WTC11 (cell line): ENCODE measurements at regions not wholly inside any gene's neighbourhood (a gene's known extent, or its start where the extent isn't known, plus 50 kb on each side); places are given as distances from the start of the nearest gene placed in this dataset.

Experiments
- ATAC-seq: fragments of 200-7000 bp; cut with Tn5 transposase; 2 replicates; pipeline ENCODE4 v1.10.0; 2021; ENCODE audit warnings: mild to moderate bottlenecking, moderate library complexity
- CTCF ChIA-PET: fragments of 300-600 bp; sonication (Branson Sonifier 250); formaldehyde crosslinking; loops from one replicate; lab custom pipeline; 2021; ENCODE audit warnings: antibody characterized with exemption; lab: Charles Lee
- POLR2A ChIA-PET: fragments of 350-600 bp; sonication (Branson Sonifier 250); formaldehyde crosslinking; loops from one replicate; lab custom pipeline; 2021; ENCODE audit warnings: antibody characterized with exemption; lab: Charles Lee
- DNase-seq: peaks from one replicate; pipeline ENCODE4 v3.0.0; 2021; ENCODE audit warnings: low spot score
- H3K27ac Mint-ChIP-seq: 2 replicates; pipeline ENCODE4 v1.8.0; 2021; ENCODE audit warnings: mixed read lengths
- H3K27me3 Mint-ChIP-seq: 2 replicates; pipeline ENCODE4 v1.8.0; 2021; ENCODE audit warnings: low read depth, mild to moderate bottlenecking, moderate library complexity, mixed read lengths
- H3K36me3 Mint-ChIP-seq: 2 replicates; pipeline ENCODE4 v1.8.0; 2021; ENCODE audit warnings: mixed read lengths
- H3K4me1 Mint-ChIP-seq: 2 replicates; pipeline ENCODE4 v1.8.0; 2022; ENCODE audit warnings: mixed read lengths
- H3K4me3 Mint-ChIP-seq: 2 replicates; pipeline ENCODE4 v1.8.0; 2021; ENCODE audit warnings: mild to moderate bottlenecking, moderate library complexity, mixed read lengths
- H3K9me3 Mint-ChIP-seq: 2 replicates; pipeline ENCODE4 v1.8.0; 2021; ENCODE audit warnings: mixed read lengths
- ARID4B ChIP-seq: sonication (generic); formaldehyde crosslinking; IDR thresholded peaks from 2 replicates; pipeline ENCODE4 v1.8.0; 2023; ENCODE audit warnings: missing genetic modification reagents, mild to moderate bottlenecking, borderline replicate concordance
- CBFB ChIP-seq: sonication (generic); formaldehyde crosslinking; IDR thresholded peaks from 2 replicates; pipeline ENCODE4 v1.8.1; 2022; ENCODE audit warnings: mild to moderate bottlenecking, low read depth, missing genetic modification reagents
- IRF1 ChIP-seq: sonication (generic); formaldehyde crosslinking; IDR thresholded peaks from 2 replicates; pipeline ENCODE4 v1.8.0; 2023; ENCODE audit warnings: missing genetic modification reagents
- JAZF1 ChIP-seq: fragments of 250-450 bp; sonication (Bioruptor Pico); IDR thresholded peaks from 2 replicates; pipeline ENCODE4 v1.9.0; 2021; ENCODE audit warnings: moderate library complexity, mild to moderate bottlenecking, inconsistent platforms
- JUN ChIP-seq: sonication (generic); formaldehyde crosslinking; IDR thresholded peaks from 2 replicates; pipeline ENCODE4 v1.8.0; 2023; ENCODE audit warnings: mild to moderate bottlenecking, missing genetic modification reagents
- MXD4 ChIP-seq: fragments of 250-450 bp; sonication (Bioruptor Pico); IDR thresholded peaks from 2 replicates; pipeline ENCODE4 v1.8.0; 2021; ENCODE audit warnings: mild to moderate bottlenecking, moderate library complexity, borderline replicate concordance
- NFE2L1 ChIP-seq: sonication (generic); formaldehyde crosslinking; IDR thresholded peaks from 2 replicates; pipeline ENCODE4 v1.8.1; 2023; ENCODE audit warnings: missing genetic modification reagents
- NFYB ChIP-seq: sonication (generic); formaldehyde crosslinking; conservative IDR thresholded peaks from 2 replicates; pipeline ENCODE4 v1.8.0; 2022; ENCODE audit warnings: low read depth, missing genetic modification reagents
- PRRX2 ChIP-seq: fragments of 250-450 bp; sonication (Bioruptor Pico); IDR thresholded peaks from 2 replicates; pipeline ENCODE4 v1.8.0; 2021; ENCODE audit warnings: mild to moderate bottlenecking
- SP1 ChIP-seq: sonication (generic); formaldehyde crosslinking; conservative IDR thresholded peaks from 2 replicates; pipeline ENCODE4 v1.8.1; 2022; ENCODE audit warnings: missing genetic modification reagents
- STAT6 ChIP-seq: sonication (generic); formaldehyde crosslinking; conservative IDR thresholded peaks from 2 replicates; pipeline ENCODE4 v1.8.1; 2023; ENCODE audit warnings: mild to moderate bottlenecking, low read depth, missing genetic modification reagents, moderate library complexity
- TEAD4 ChIP-seq: sonication (generic); formaldehyde crosslinking; IDR thresholded peaks from 2 replicates; pipeline ENCODE4 v1.8.0; 2022; ENCODE audit warnings: mild to moderate bottlenecking, missing genetic modification reagents
- ZNF121 ChIP-seq: sonication (generic); formaldehyde crosslinking; IDR thresholded peaks from 2 replicates; pipeline ENCODE4 v1.8.0; 2023; ENCODE audit warnings: missing genetic modification reagents
- ZNF263 ChIP-seq: sonication (generic); formaldehyde crosslinking; IDR thresholded peaks from 2 replicates; pipeline ENCODE4 v1.8.1; 2022; ENCODE audit warnings: low read depth, mild to moderate bottlenecking, moderate library complexity, missing genetic modification reagents
- ZNF396 ChIP-seq: fragments of 250-450 bp; sonication (Bioruptor Pico); IDR thresholded peaks from 2 replicates; pipeline ENCODE4 v1.8.0; 2021; ENCODE audit warnings: mild to moderate bottlenecking, moderate library complexity, borderline replicate concordance
- ZSCAN18 ChIP-seq: fragments of 250-450 bp; sonication (Bioruptor Pico); IDR thresholded peaks from 2 replicates; pipeline ENCODE4 v2.1.2; 2022; ENCODE audit warnings: mild to moderate bottlenecking, moderate library complexity
- TF ChIP-seq, protein P1 (sequence below): sonication (generic); formaldehyde crosslinking; IDR thresholded peaks from 2 replicates; pipeline ENCODE4 v1.8.1; 2022; ENCODE audit warnings: missing genetic modification reagents, borderline replicate concordance
- TF ChIP-seq, protein P2 (sequence below): fragments of 250-450 bp; sonication (Bioruptor Pico); conservative IDR thresholded peaks from 2 replicates; pipeline ENCODE4 v1.9.0; 2021; ENCODE audit warnings: mild to moderate bottlenecking
- TF ChIP-seq, protein P3 (sequence below): sonication (generic); formaldehyde crosslinking; IDR thresholded peaks from 2 replicates; pipeline ENCODE4 v1.8.0; 2022; ENCODE audit warnings: mild to moderate bottlenecking, missing genetic modification reagents

- no peak for TF ChIP-seq STAT6 (CRISPR knock-in tag)
- TF ChIP-seq, protein P1, sequence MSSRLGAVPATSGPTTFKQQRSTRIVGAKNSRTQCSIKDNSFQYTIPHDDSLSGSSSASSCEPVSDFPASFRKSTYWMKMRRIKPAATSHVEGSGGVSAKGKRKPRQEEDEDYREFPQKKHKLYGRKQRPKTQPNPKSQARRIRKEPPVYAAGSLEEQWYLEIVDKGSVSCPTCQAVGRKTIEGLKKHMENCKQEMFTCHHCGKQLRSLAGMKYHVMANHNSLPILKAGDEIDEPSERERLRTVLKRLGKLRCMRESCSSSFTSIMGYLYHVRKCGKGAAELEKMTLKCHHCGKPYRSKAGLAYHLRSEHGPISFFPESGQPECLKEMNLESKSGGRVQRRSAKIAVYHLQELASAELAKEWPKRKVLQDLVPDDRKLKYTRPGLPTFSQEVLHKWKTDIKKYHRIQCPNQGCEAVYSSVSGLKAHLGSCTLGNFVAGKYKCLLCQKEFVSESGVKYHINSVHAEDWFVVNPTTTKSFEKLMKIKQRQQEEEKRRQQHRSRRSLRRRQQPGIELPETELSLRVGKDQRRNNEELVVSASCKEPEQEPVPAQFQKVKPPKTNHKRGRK (CRISPR knock-in tag): no peak
- no peak for TF ChIP-seq SP1
- TF ChIP-seq ZNF121 (CRISPR knock-in tag): no peak
These were observed 52.2 kb upstream of the IRX4 start (continued) for GRCh38 chr5:1934801-1935429.

- H3K4me3 Mint-ChIP-seq: no peak overlapping the region
- CTCF ChIA-PET: no interaction called here
These were observed 51.3 kb upstream of the IRX4 start for GRCh38 chr5:1934056-1934394.

GRCh38 chr5:1933364-1934055, 50.8 kb upstream of the IRX4 start:
- Mint-ChIP-seq H3K4me1 (peaks cover 15% of the 10 kb centered on the region), H3K9me3 (no peaks in the 10 kb centered on the region), H3K27ac (no peak overlapping the region), H3K36me3 (no peaks in the 10 kb centered on the region), H3K4me3 (no peak overlapping the region), H3K27me3 (peaks cover 16% of the 10 kb centered on the region)
- ChIA-PET CTCF (no interaction called here), POLR2A (no interaction called here)
- DNase-seq: no peak
- ATAC-seq: no peak
- TF ChIP-seq CBFB (CRISPR knock-in tag) (no peak), TEAD4 (CRISPR knock-in tag) (no peak), ZNF396 (CRISPR knock-in tag) (no peak), IRF1 (no peak), SP1 (no peak), ZSCAN18 (CRISPR knock-in tag) (no peak), ARID4B (no peak), JAZF1 (CRISPR knock-in tag) (no peak), ZNF121 (CRISPR knock-in tag) (no peak), MXD4 (CRISPR knock-in tag) (no peak)
- TF ChIP-seq, protein P2, sequence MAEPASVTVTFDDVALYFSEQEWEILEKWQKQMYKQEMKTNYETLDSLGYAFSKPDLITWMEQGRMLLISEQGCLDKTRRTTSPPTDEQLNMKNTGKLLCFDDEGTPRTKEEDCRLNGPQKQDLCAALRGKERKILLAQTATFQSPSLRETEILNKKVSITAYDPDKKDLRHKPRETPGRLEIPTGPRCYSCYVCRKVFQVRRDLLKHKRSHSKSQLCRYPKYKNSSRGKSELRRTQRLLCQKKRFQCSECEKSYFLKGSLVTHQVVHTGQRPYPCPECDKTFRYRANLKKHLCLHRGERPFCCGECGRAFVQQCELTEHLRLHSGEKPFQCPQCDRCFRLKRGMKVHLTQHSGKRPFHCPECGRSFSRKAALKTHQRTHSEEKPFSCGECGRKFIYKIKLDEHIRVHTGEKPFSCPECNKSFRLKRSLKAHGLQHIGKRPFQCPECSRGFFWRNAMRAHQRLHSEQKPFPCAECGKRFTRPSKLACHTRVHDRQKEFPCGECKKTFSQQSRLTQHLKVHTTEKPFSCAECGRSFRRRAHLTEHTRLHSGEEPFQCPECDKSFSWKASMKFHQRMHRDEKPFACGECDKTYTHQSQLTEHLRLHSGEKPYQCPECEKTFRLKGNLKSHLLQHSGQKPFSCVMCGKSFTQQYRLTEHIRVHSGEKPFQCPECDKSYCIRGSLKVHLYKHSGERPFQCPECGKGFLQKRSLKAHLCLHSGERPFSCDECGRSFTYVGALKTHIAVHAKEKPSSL (CRISPR knock-in tag): no peak
- TF ChIP-seq, protein P3, sequence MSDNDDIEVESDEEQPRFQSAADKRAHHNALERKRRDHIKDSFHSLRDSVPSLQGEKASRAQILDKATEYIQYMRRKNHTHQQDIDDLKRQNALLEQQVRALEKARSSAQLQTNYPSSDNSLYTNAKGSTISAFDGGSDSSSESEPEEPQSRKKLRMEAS: no peak

More at GRCh38 chr5:1934056-1934394, 51.3 kb upstream of the IRX4 start:
- POLR2A ChIA-PET: no interaction called here
- ATAC-seq (no peak), DNase-seq (no peak)
- H3K36me3 Mint-ChIP-seq: no peaks in the 10 kb centered on the region
- H3K9me3 Mint-ChIP-seq: no peaks in the 10 kb centered on the region
- TF ChIP-seq ZNF263 (CRISPR knock-in tag) (no peak), JUN (CRISPR knock-in tag) (no peak), NFE2L1 (CRISPR knock-in tag) (no peak), ZNF396 (CRISPR knock-in tag) (no peak), NFYB (CRISPR knock-in tag) (no peak), PRRX2 (CRISPR knock-in tag) (no peak)
- H3K27me3 Mint-ChIP-seq: peaks cover 16% of the 10 kb centered on the region
- H3K27ac Mint-ChIP-seq: no peak overlapping the region
- peaks cover 15% of the 10 kb centered on the region for H3K4me1 Mint-ChIP-seq
